ENCODE measurements at regions not wholly inside any gene's neighbourhood (a gene's known extent, or its start where the extent isn't known, plus 50 kb on each side); places are given as distances from the start of the nearest gene placed in this dataset.

GRCh38 chr5:34509392-34509791 lies 146.7 kb upstream of the RAI14 start:
- Mint-ChIP-seq H3K4me1 (peaks cover 13% of the 10 kb centered on the region), H3K27ac (ENCODE audit: unreplicated experiment) (no peak overlapping the region), H3K36me3 (ENCODE audit: low read depth) (no peaks in the 10 kb centered on the region), H3K27me3 (ENCODE audit: low read depth) (no peaks in the 10 kb centered on the region), H3K4me3 (no peak overlapping the region), H3K9me3 (no peaks in the 10 kb centered on the region)
- TF ChIP-seq CTCF (conservative IDR thresholded peaks at IDR 0.05): no peak
- DNase-seq (ENCODE audit: low read depth, low spot score): no peak

- no peaks in the 10 kb centered on the region for H3K27me3 Mint-ChIP-seq (ENCODE audit: low read depth)
- no peak for DNase-seq (ENCODE audit: low read depth, low spot score)
- H3K4me3 Mint-ChIP-seq: no peak overlapping the region
- no peaks in the 10 kb centered on the region for H3K9me3 Mint-ChIP-seq
- H3K27ac Mint-ChIP-seq (ENCODE audit: unreplicated experiment): no peak overlapping the region
- TF ChIP-seq CTCF (conservative IDR thresholded peaks at IDR 0.05): no peak
- no peaks in the 10 kb centered on the region for H3K36me3 Mint-ChIP-seq (ENCODE audit: low read depth)
- peaks cover 13% of the 10 kb centered on the region for H3K4me1 Mint-ChIP-seq
These were observed 146.1 kb upstream of the RAI14 start for GRCh38 chr5:34510002-34510401.

GRCh38 chr5:34511063-34511462 lies 145.1 kb upstream of the RAI14 start:
- Mint-ChIP-seq H3K4me3 (no peak overlapping the region), H3K27ac (ENCODE audit: unreplicated experiment) (no peak overlapping the region), H3K9me3 (no peaks in the 10 kb centered on the region), H3K27me3 (ENCODE audit: low read depth) (no peaks in the 10 kb centered on the region), H3K4me1 (peaks cover 13% of the 10 kb centered on the region), H3K36me3 (ENCODE audit: low read depth) (no peaks in the 10 kb centered on the region)
- no peak for TF ChIP-seq CTCF (conservative IDR thresholded peaks at IDR 0.05)
- no peak for DNase-seq (ENCODE audit: low read depth, low spot score)

- Mint-ChIP-seq H3K4me3 (no peak overlapping the region), H3K36me3 (ENCODE audit: low read depth) (no peaks in the 10 kb centered on the region), H3K4me1 (peaks cover 13% of the 10 kb centered on the region), H3K27ac (ENCODE audit: unreplicated experiment) (no peak overlapping the region), H3K27me3 (ENCODE audit: low read depth) (no peaks in the 10 kb centered on the region), H3K9me3 (no peaks in the 10 kb centered on the region)
- no peak for TF ChIP-seq CTCF (conservative IDR thresholded peaks at IDR 0.05)
- DNase-seq (ENCODE audit: low read depth, low spot score): no peak
These were observed 144.6 kb upstream of the RAI14 start for GRCh38 chr5:34511481-34511880.

GRCh38 chr5:34511915-34512314 lies 144.2 kb upstream of the RAI14 start:
- no peak for TF ChIP-seq CTCF (conservative IDR thresholded peaks at IDR 0.05)
- no peaks in the 10 kb centered on the region for H3K27me3 Mint-ChIP-seq (ENCODE audit: low read depth)

GRCh38 chr5:34516166-34516565 lies 140.0 kb upstream of the RAI14 start:
- Mint-ChIP-seq H3K36me3 (ENCODE audit: low read depth) (no peaks in the 10 kb centered on the region), H3K4me1 (peaks cover 9% of the 10 kb centered on the region), H3K27ac (ENCODE audit: unreplicated experiment) (no peak overlapping the region), H3K27me3 (ENCODE audit: low read depth) (no peaks in the 10 kb centered on the region), H3K9me3 (no peaks in the 10 kb centered on the region), H3K4me3 (no peak overlapping the region)
- no peak for TF ChIP-seq CTCF (conservative IDR thresholded peaks at IDR 0.05)
- no peak for DNase-seq (ENCODE audit: low read depth, low spot score)

More at GRCh38 chr5:34511915-34512314, 144.2 kb upstream of the RAI14 start:
- H3K4me3 Mint-ChIP-seq: no peak overlapping the region
- no peaks in the 10 kb centered on the region for H3K36me3 Mint-ChIP-seq (ENCODE audit: low read depth)
- DNase-seq (ENCODE audit: low read depth, low spot score): no peak
- peaks cover 13% of the 10 kb centered on the region for H3K4me1 Mint-ChIP-seq
- no peak overlapping the region for H3K27ac Mint-ChIP-seq (ENCODE audit: unreplicated experiment)
- H3K9me3 Mint-ChIP-seq: no peaks in the 10 kb centered on the region

All from neural crest cell (in vitro differentiated cells).